CD4-positive, alpha-beta T cell treated with Interleukin-4 for 4 hours (primary cell): ENCODE measurements at regions not wholly inside any gene's neighbourhood (a gene's known extent, or its start where the extent isn't known, plus 50 kb on each side); places are given as distances from the start of the nearest gene placed in this dataset.
"Not testable (repeated sequence)": the region's sequence is repeated elsewhere in the genome, so short reads cannot be mapped to it uniquely, and the experiment has no call there.

Experiments used
- DNase-seq: peaks from one replicate; pipeline ENCODE4 v3.0.0-alpha.2; 2020

GRCh38 chr4:49578371-49578770, 592.3 kb downstream of the CWH43 start:
- DNase-seq: not testable (repeated sequence)

DNA sequence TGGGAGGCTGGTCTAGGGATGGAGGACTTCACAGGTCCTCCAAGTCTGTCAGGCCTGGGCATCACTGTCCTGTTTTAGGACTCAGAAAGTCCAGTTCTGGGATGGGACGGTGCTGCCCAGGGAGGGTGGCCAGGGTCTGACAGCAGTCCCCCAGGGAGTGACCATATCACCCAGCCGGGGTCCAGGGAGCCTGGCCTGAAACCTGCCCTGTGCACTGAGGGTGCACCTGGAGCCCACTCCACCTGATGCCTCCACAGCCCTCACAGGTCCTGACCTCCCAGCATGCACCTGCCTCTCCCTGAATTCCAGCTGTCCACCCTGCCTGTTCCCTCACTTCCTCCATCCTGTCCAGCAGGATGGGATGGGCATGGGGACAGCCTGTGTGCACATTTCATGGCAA, 592.8 kb downstream of the CWH43 start:
- DNase-seq: not testable (repeated sequence)

DNA sequence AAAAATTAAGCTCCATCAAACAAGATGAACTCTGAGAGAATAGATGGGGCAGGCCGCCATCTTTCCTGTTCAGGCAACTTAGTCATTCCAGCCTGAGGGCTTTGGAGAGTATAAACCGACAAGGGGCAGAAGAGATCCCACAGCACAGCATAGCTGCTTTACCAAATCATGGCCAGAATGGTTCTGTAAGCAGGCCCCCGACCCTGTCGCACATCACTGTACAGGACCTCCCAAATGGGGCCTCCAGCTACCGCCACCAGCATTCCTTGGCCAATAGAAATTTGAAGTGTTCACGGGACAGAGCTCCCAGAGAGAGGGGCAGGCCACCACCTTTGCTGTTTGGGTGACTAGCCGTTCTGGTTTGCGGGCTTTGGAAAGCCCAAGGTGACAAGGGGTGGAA, 594.1 kb downstream of the CWH43 start:
- not testable (repeated sequence) for DNase-seq

GRCh38 chr4:49588401-49588800, 602.3 kb downstream of the CWH43 start:
- not testable (repeated sequence) for DNase-seq

GRCh38 chr4:49618436-49618835, 632.4 kb downstream of the CWH43 start:
- DNase-seq: not testable (repeated sequence)

- not testable (repeated sequence) for DNase-seq
These were observed 640.4 kb downstream of the CWH43 start for GRCh38 chr4:49626478-49626877.
